ENCODE measurements at regions not wholly inside any gene's neighbourhood (a gene's known extent, or its start where the extent isn't known, plus 50 kb on each side); places are given as distances from the start of the nearest gene placed in this dataset.
A peak's percentile ranks its signal among the peaks of the same experiment; 100 is the strongest.

- Histone ChIP-seq H3K36me3 (ENCODE audit: low read depth, low read length) (no peaks in the 10 kb centered on the region), H3K4me3 (ENCODE audit: low read length) (peak overlapping the region; percentile 16; the same call in 1 of the 2 replicates), H3K9me2 (replicated peaks; ENCODE audit: low read length) (no peaks in the 10 kb centered on the region), H3K27ac (ENCODE audit: low read length) (peak overlapping the region; percentile 69), H3K27me3 (ENCODE audit: low read length) (no peaks in the 10 kb centered on the region), H3F3A (ENCODE audit: low read length, unreplicated experiment) (peaks cover 3% of the 10 kb centered on the region), H3K4me2 (ENCODE audit: low read length) (peak overlapping the region; percentile 62), H2AFZ (ENCODE audit: low read length) (no peak overlapping the region), H3K4me1 (ENCODE audit: insufficient read depth, low read length) (peaks cover 23% of the 10 kb centered on the region), H3K9ac (ENCODE audit: low read length) (peak overlapping the region; percentile 28), H3K9me3 (ENCODE audit: low read length) (no peaks in the 10 kb centered on the region), H4K20me1 (ENCODE audit: low read length) (no peaks in the 10 kb centered on the region), H3K79me2 (ENCODE audit: low read length) (no peaks in the 10 kb centered on the region)
- TF ChIP-seq EZH2 (IDR thresholded peaks at IDR 0.05; ENCODE audit: low read length, unreplicated experiment) (no peak), EZH2phosphoT487 (IDR thresholded peaks at IDR 0.05; ENCODE audit: borderline replicate concordance, low read length) (no peak), CTCF (conservative IDR thresholded peaks at IDR 0.05; ENCODE audit: low read depth, low read length) (no peak)
- no TSS peak for BruUV-seq (replicated peaks)
- DNase-seq (no peak), ATAC-seq (no peak)
- ChIA-PET POLR2A (ENCODE audit: unreplicated experiment) (no interaction called here), CTCF (interaction anchor here (0.6 kb wide), 1 partner anchor 51 kb away, joined by 8 read pairs; no protein-coding TSS in a partner anchor)
- intact Hi-C loops (cut with micrococcal nuclease): loop anchor here (2.0 kb wide), 2 partner anchors 50 to 138 kb away; partner anchors contain the start of gene ANKH
These were observed 137.3 kb upstream of the ANKH start for GRCh38 chr5:15008921-15009320.

- H3F3A ChIP-seq (ENCODE audit: low read length, unreplicated experiment): peaks cover 3% of the 10 kb centered on the region
- H4K20me1 ChIP-seq (ENCODE audit: low read length): no peaks in the 10 kb centered on the region
- ChIA-PET POLR2A (ENCODE audit: unreplicated experiment) (no interaction called here), CTCF (no interaction called here)
- H3K4me2 ChIP-seq (ENCODE audit: low read length): peak overlapping the region; percentile 62
- H3K79me2 ChIP-seq (ENCODE audit: low read length): no peaks in the 10 kb centered on the region
- no peaks in the 10 kb centered on the region for H3K36me3 ChIP-seq (ENCODE audit: low read depth, low read length)
- H3K9me3 ChIP-seq (ENCODE audit: low read length): no peaks in the 10 kb centered on the region
- peaks cover 23% of the 10 kb centered on the region for H3K4me1 ChIP-seq (ENCODE audit: insufficient read depth, low read length)
- peak; percentile 89 for ATAC-seq
- H3K9ac ChIP-seq (ENCODE audit: low read length): peak overlapping the region; percentile 28; the same call in 1 of the 2 replicates
- no peaks in the 10 kb centered on the region for H3K27me3 ChIP-seq (ENCODE audit: low read length)
- H2AFZ ChIP-seq (ENCODE audit: low read length): no peak overlapping the region
- intact Hi-C loops (cut with micrococcal nuclease): loop anchor here (2.0 kb wide), 2 partner anchors 50 to 138 kb away; partner anchors contain the start of gene ANKH
- no peak for TF ChIP-seq EZH2 (IDR thresholded peaks at IDR 0.05; ENCODE audit: low read length, unreplicated experiment)
- TF ChIP-seq CTCF (conservative IDR thresholded peaks at IDR 0.05; ENCODE audit: low read depth, low read length): no peak
- TF ChIP-seq EZH2phosphoT487 (IDR thresholded peaks at IDR 0.05; ENCODE audit: borderline replicate concordance, low read length): no peak
- no peaks in the 10 kb centered on the region for H3K9me2 ChIP-seq (replicated peaks; ENCODE audit: low read length)
- no TSS peak for BruUV-seq (replicated peaks)
- H3K4me3 ChIP-seq (ENCODE audit: low read length): no peak overlapping the region
- peak; percentile 98 for DNase-seq
- peak overlapping the region; percentile 69 for H3K27ac ChIP-seq (ENCODE audit: low read length)
These were observed 136.9 kb upstream of the ANKH start for GRCh38 chr5:15008476-15008875.

GRCh38 chr5:15007646-15008045 lies 136.1 kb upstream of the ANKH start:
- Histone ChIP-seq H3K4me2 (ENCODE audit: low read length) (peak overlapping the region; percentile 56), H4K20me1 (ENCODE audit: low read length) (no peaks in the 10 kb centered on the region), H3K36me3 (ENCODE audit: low read depth, low read length) (no peaks in the 10 kb centered on the region), H3K9me2 (replicated peaks; ENCODE audit: low read length) (no peaks in the 10 kb centered on the region), H3K4me1 (ENCODE audit: insufficient read depth, low read length) (peaks cover 23% of the 10 kb centered on the region), H3F3A (ENCODE audit: low read length, unreplicated experiment) (peaks cover 3% of the 10 kb centered on the region), H3K27ac (ENCODE audit: low read length) (peak overlapping the region; percentile 46), H2AFZ (ENCODE audit: low read length) (no peak overlapping the region), H3K9ac (ENCODE audit: low read length) (peak overlapping the region; percentile 2; the same call in 1 of the 2 replicates), H3K27me3 (ENCODE audit: low read length) (no peaks in the 10 kb centered on the region), H3K79me2 (ENCODE audit: low read length) (no peaks in the 10 kb centered on the region), H3K9me3 (ENCODE audit: low read length) (no peaks in the 10 kb centered on the region), H3K4me3 (ENCODE audit: low read length) (no peak overlapping the region)
- DNase-seq: no peak
- ATAC-seq: no peak
- TF ChIP-seq CTCF (conservative IDR thresholded peaks at IDR 0.05; ENCODE audit: low read depth, low read length) (no peak), EZH2 (IDR thresholded peaks at IDR 0.05; ENCODE audit: low read length, unreplicated experiment) (no peak)
- BruUV-seq (replicated peaks): no TSS peak
- ChIA-PET POLR2A (ENCODE audit: unreplicated experiment) (interaction anchor here (0.6 kb wide), 1 partner anchor 182 kb away, joined by 3 read pairs; no protein-coding TSS in a partner anchor), CTCF (interaction anchor here (0.5 kb wide), 1 partner anchor 50 kb away, joined by 4 read pairs; no protein-coding TSS in a partner anchor)
- intact Hi-C loops (cut with micrococcal nuclease): loop anchor here (2.0 kb wide), 2 partner anchors 49 to 137 kb away; partner anchors contain the start of gene ANKH

Data from PC-3 (cell line).